GM12864 (cell line): ENCODE measurements at regions not wholly inside any gene's neighbourhood (a gene's known extent, or its start where the extent isn't known, plus 50 kb on each side); places are given as distances from the start of the nearest gene placed in this dataset.
"Not testable (repeated sequence)": the region's sequence is repeated elsewhere in the genome, so short reads cannot be mapped to it uniquely, and the experiment has no call there.

ENCODE experiments used
- DNase-seq: peaks from one replicate; pipeline ENCODE4 v3.0.0-alpha.2; 2011; ENCODE audit warnings: low read depth
- H3K4me3 ChIP-seq: 2 replicates; pipeline ENCODE4 v1.5.1; 2011; ENCODE audit warnings: mild to moderate bottlenecking, low read depth, low read length, control low read depth
- CTCF ChIP-seq: IDR thresholded peaks from 2 replicates; pipeline ENCODE4 v1.5.1; 2011; ENCODE audit warnings: low read depth, mild to moderate bottlenecking, moderate library complexity, low read length, control low read depth, inconsistent platforms; ENCODE audit errors: missing control alignments

GRCh38 chr2:118577202-118577601, 270.2 kb downstream of the EN1 start:
- TF ChIP-seq CTCF: no peak
- no peak for DNase-seq
- no peak overlapping the region for H3K4me3 ChIP-seq

DNA sequence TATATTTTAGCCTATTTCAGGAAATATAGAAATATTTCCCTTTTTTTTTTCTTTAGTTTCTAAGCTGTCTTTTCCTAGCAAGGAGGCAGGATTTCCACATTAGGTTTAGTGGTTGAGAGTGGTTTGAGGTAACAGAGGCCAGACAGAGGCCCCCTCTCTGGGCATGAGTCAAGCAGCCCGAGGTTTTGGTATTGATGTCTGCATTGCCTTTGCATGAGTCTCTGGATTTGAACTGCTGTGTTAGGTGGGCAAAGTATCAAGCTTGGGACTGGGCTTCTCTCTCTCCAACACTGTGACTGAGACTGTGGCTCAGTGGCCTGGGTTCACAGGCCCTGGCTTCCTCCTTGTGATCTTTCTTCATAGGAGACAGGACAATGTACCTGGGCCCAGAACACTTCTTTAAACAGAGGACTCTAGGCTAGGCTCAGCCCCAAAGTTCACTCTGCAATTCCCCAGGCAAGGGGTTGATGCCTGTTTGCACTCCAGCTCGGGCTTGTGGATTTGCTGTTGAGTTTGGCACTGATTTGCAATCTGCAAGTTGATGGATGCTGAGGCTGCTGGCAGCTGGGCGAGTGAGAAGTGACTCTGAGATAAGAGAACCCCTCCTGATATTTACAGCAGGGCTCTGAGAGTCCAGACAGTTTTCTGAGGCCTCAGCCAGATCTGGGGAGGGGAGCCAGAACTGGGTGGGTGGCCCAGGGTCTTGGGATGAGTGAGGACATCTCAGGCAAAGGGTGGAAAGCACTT, 271.2 kb downstream of the EN1 start:
- TF ChIP-seq CTCF: no peak
- no peak for DNase-seq
- no peak overlapping the region for H3K4me3 ChIP-seq

DNA sequence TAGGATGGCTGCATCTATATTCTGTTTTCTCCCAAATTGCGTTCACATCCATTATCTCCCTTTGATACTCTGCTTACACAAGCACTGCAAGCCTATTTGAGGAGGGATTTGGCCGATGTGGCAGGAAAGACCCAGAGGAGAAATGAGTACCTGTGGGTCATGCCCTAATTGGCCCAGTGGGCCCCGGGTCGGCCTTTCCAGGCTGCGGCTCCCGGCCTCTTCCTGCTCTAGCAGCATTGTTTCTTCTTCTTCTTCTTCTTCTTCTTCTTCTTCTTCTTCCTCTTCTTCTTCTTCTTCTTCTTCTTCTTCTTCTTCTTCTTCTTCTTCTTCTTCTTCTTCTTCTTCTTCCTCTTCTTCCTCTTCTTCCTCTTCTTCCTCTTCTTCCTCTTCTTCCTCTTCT, 275.1 kb downstream of the EN1 start:
- DNase-seq: not testable (repeated sequence)

GRCh38 chr2:118569876-118570535, 277.4 kb downstream of the EN1 start:
- TF ChIP-seq CTCF: no peak
- no peak for DNase-seq
- H3K4me3 ChIP-seq: no peak overlapping the region

More for the DNA sequence above, 275.1 kb downstream of the EN1 start:
- H3K4me3 ChIP-seq: not testable (repeated sequence)

DNA sequence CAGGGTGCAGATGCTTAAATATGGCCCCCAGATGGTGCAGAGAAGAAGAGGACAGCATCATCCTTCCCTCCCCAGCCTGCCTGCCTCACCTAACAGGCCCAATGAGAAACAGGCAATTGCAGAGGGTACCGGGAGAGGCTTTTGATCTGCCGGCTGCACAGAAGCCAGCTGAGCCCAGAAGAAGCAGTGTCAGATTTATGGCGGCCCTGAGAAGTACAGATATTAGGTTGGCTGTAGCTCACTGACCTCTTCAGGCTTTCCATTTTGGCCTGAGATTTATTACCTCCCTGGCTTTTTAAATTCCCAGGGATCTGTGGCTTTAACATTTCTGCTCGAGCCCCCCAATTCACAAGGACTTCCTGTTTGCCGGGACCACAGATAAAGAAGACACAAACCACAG, 278.7 kb downstream of the EN1 start:
- H3K4me3 ChIP-seq: no peak overlapping the region
- TF ChIP-seq CTCF: no peak
- no peak for DNase-seq

GRCh38 chr2:118565786-118566540, 281.5 kb downstream of the EN1 start:
- no peak overlapping the region for H3K4me3 ChIP-seq
- no peak for DNase-seq
- no peak for TF ChIP-seq CTCF

GRCh38 chr2:118565301-118565700, 282.1 kb downstream of the EN1 start:
- no peak for TF ChIP-seq CTCF
- DNase-seq: no peak
- no peak overlapping the region for H3K4me3 ChIP-seq
